Type B pancreatic cell (in vitro differentiated cells): ENCODE measurements at regions not wholly inside any gene's neighbourhood (a gene's known extent, or its start where the extent isn't known, plus 50 kb on each side); places are given as distances from the start of the nearest gene placed in this dataset.
A peak's percentile ranks its signal among the peaks of the same experiment; 100 is the strongest.

ENCODE experiments used
- DNase-seq: peaks from one replicate; pipeline ENCODE4 v3.0.0; 2021; ENCODE audit warnings: mixed read lengths; ENCODE audit not compliant: unreplicated experiment; ENCODE audit errors: extremely low spot score
- H3K27ac Mint-ChIP-seq: 2 replicates; pipeline ENCODE4 v1.8.0; 2021; ENCODE audit warnings: mild to moderate bottlenecking, mixed read lengths
- H3K27me3 Mint-ChIP-seq: 2 replicates; pipeline ENCODE4 v1.8.0; 2021; ENCODE audit warnings: mixed read lengths
- H3K36me3 Mint-ChIP-seq: 2 replicates; pipeline ENCODE4 v1.8.0; 2021; ENCODE audit warnings: mixed read lengths
- H3K4me1 Mint-ChIP-seq: one replicate; pipeline ENCODE4 v1.8.0; 2021; ENCODE audit warnings: mixed read lengths; ENCODE audit not compliant: unreplicated experiment
- H3K4me3 Mint-ChIP-seq: 2 replicates; pipeline ENCODE4 v1.8.0; 2021; ENCODE audit warnings: mild to moderate bottlenecking, mixed read lengths
- H3K9me3 Mint-ChIP-seq: 2 replicates; pipeline ENCODE4 v1.8.0; 2021; ENCODE audit warnings: mixed read lengths
- CTCF ChIP-seq: fragments of 200-600 bp; sonication (generic); conservative IDR thresholded peaks from 2 replicates; pipeline ENCODE4 v1.5.0; 2021; ENCODE audit warnings: antibody characterized with exemption, mild to moderate bottlenecking

DNA sequence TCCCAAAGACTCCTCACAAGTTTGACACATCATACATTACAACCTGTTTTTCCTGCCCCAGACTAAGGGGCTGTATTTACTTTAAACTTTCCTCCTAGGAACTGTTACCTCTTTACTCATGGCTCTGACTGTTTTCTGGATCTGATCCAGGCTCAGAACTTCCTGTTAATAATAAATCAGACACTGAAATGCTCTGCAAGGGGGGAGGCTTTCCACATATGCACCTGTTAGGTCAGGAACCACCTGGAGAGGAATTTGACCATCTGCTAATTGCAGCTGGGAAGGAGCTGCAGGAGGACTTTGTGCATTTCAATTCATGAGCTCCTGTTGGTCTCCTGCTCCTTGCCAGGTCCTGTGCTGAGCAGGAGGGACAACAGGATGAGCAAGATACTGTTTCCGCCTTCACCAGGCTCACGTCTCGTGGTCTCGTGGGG is 476.9 kb upstream of the CDH5 start:
- peak overlapping the region; percentile 46 for H3K4me3 Mint-ChIP-seq
- DNase-seq: no peak
- no peaks in the 10 kb centered on the region for H3K9me3 Mint-ChIP-seq
- TF ChIP-seq CTCF: no peak
- no peaks in the 10 kb centered on the region for H3K36me3 Mint-ChIP-seq
- peak overlapping the region; percentile 35 for H3K27ac Mint-ChIP-seq
- no peaks in the 10 kb centered on the region for H3K27me3 Mint-ChIP-seq
- peaks cover 6% of the 10 kb centered on the region for H3K4me1 Mint-ChIP-seq

GRCh38 chr16:65888201-65888600 is 478.3 kb upstream of the CDH5 start:
- DNase-seq: no peak
- no peaks in the 10 kb centered on the region for H3K27me3 Mint-ChIP-seq
- H3K4me3 Mint-ChIP-seq: no peak overlapping the region
- peaks cover 6% of the 10 kb centered on the region for H3K4me1 Mint-ChIP-seq
- H3K27ac Mint-ChIP-seq: no peak overlapping the region
- no peaks in the 10 kb centered on the region for H3K9me3 Mint-ChIP-seq
- TF ChIP-seq CTCF: no peak
- H3K36me3 Mint-ChIP-seq: no peaks in the 10 kb centered on the region

- Mint-ChIP-seq H3K27me3 (no peaks in the 10 kb centered on the region), H3K4me1 (no peaks in the 10 kb centered on the region), H3K36me3 (no peaks in the 10 kb centered on the region), H3K27ac (no peak overlapping the region), H3K9me3 (no peaks in the 10 kb centered on the region), H3K4me3 (no peak overlapping the region)
- no peak for TF ChIP-seq CTCF
- no peak for DNase-seq
These were observed 482.5 kb upstream of the CDH5 start for GRCh38 chr16:65884018-65884417.

DNA sequence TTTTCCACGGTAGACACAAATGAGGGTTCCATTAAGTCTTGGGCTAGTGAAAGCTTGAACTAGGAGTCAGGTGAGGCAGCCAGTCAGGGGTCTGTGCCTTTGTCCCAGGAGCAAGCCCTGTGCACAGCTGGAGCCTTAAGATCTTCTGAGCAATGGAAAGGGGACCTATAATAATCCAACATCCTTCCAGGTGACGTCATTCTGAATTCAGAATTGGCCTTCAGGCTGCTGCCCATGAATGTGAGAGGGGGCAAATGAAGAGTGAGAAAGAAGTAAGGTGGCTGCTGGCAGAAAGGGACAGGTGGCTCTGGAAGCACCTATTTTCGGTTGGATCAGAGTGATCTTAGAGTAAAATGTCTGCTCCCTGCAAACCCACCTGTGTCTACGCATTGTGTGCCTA is 488.1 kb upstream of the CDH5 start:
- Mint-ChIP-seq H3K27me3 (peaks cover 7% of the 10 kb centered on the region), H3K27ac (no peak overlapping the region)
- no peak for DNase-seq

GRCh38 chr16:65876624-65877023 is 489.9 kb upstream of the CDH5 start:
- TF ChIP-seq CTCF: no peak
- DNase-seq: no peak
- Mint-ChIP-seq H3K27ac (no peak overlapping the region), H3K36me3 (peaks cover 3% of the 10 kb centered on the region), H3K4me3 (no peak overlapping the region), H3K27me3 (peaks cover 10% of the 10 kb centered on the region), H3K9me3 (peaks cover 11% of the 10 kb centered on the region), H3K4me1 (peaks cover 27% of the 10 kb centered on the region)

More for the DNA sequence above, 488.1 kb upstream of the CDH5 start:
- TF ChIP-seq CTCF: no peak
- peaks cover 7% of the 10 kb centered on the region for H3K9me3 Mint-ChIP-seq
- peaks cover 27% of the 10 kb centered on the region for H3K4me1 Mint-ChIP-seq
- no peak overlapping the region for H3K4me3 Mint-ChIP-seq
- H3K36me3 Mint-ChIP-seq: no peaks in the 10 kb centered on the region

DNA sequence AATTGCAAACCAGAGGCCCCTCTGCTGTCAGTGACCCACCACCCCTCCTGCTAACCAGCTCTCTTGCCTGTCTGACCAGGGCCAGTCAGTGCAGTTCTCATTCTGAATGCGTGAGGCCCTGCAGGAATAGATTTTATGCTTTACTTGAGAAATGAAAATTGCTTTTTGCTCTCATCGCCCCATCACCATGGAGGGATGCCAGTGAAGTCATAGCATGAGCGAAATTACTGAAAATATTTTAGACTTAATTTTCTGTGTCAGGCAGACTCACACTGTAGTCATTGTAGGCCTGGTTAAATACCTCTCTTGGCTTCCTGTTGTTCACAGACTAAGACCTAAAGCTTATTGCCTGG is 490.5 kb upstream of the CDH5 start:
- TF ChIP-seq CTCF: no peak
- Mint-ChIP-seq H3K36me3 (peaks cover 3% of the 10 kb centered on the region), H3K27me3 (peaks cover 10% of the 10 kb centered on the region), H3K27ac (peak overlapping the region; percentile 27), H3K4me3 (peak overlapping the region; percentile 26), H3K9me3 (peaks cover 11% of the 10 kb centered on the region), H3K4me1 (peaks cover 27% of the 10 kb centered on the region)
- no peak for DNase-seq
